ENCODE measurements at regions not wholly inside any gene's neighbourhood (a gene's known extent, or its start where the extent isn't known, plus 50 kb on each side); places are given as distances from the start of the nearest gene placed in this dataset.

DNA sequence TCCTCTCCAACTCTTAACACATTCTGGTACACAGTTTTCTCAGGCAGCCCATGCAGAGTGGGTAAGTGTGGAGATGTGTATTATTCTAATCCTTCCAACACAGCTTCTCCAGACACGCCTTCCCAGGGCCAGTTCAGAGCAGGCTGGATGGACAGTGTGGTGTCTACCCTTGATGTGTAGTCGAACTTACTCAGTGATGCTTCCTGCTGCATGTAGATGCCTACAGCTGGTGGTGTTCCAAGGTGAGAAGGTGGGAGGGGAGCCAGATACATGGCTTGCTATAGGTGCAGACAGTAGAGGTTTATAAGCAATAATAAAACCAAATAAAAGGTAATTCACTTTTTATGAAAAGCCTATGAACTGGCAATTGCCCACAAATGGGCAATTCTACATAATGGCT lies 104.0 kb downstream of the QRSL1 start:
- no peak for TF ChIP-seq ZBTB7A (IDR thresholded peaks at IDR 0.05; ENCODE audit: low read depth)
- no peak for TF ChIP-seq CREB1 (IDR thresholded peaks at IDR 0.05; ENCODE audit: low read depth)
- TF ChIP-seq, protein P1, sequence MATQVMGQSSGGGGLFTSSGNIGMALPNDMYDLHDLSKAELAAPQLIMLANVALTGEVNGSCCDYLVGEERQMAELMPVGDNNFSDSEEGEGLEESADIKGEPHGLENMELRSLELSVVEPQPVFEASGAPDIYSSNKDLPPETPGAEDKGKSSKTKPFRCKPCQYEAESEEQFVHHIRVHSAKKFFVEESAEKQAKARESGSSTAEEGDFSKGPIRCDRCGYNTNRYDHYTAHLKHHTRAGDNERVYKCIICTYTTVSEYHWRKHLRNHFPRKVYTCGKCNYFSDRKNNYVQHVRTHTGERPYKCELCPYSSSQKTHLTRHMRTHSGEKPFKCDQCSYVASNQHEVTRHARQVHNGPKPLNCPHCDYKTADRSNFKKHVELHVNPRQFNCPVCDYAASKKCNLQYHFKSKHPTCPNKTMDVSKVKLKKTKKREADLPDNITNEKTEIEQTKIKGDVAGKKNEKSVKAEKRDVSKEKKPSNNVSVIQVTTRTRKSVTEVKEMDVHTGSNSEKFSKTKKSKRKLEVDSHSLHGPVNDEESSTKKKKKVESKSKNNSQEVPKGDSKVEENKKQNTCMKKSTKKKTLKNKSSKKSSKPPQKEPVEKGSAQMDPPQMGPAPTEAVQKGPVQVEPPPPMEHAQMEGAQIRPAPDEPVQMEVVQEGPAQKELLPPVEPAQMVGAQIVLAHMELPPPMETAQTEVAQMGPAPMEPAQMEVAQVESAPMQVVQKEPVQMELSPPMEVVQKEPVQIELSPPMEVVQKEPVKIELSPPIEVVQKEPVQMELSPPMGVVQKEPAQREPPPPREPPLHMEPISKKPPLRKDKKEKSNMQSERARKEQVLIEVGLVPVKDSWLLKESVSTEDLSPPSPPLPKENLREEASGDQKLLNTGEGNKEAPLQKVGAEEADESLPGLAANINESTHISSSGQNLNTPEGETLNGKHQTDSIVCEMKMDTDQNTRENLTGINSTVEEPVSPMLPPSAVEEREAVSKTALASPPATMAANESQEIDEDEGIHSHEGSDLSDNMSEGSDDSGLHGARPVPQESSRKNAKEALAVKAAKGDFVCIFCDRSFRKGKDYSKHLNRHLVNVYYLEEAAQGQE (IDR thresholded peaks at IDR 0.05; ENCODE audit: low read depth): no peak
- no peak for TF ChIP-seq FOXM1 (IDR thresholded peaks at IDR 0.05; ENCODE audit: borderline replicate concordance, low read depth)
- TF ChIP-seq, protein P2, sequence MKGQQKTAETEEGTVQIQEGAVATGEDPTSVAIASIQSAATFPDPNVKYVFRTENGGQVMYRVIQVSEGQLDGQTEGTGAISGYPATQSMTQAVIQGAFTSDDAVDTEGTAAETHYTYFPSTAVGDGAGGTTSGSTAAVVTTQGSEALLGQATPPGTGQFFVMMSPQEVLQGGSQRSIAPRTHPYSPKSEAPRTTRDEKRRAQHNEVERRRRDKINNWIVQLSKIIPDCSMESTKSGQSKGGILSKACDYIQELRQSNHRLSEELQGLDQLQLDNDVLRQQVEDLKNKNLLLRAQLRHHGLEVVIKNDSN (IDR thresholded peaks at IDR 0.05): no peak
- TF ChIP-seq RAD21 (IDR thresholded peaks at IDR 0.05; ENCODE audit: low read depth): no peak
- TF ChIP-seq TEAD4 (IDR thresholded peaks at IDR 0.05): no peak
- no peak for TF ChIP-seq EP300 (IDR thresholded peaks at IDR 0.05; ENCODE audit: borderline replicate concordance)
- TF ChIP-seq, protein P3, sequence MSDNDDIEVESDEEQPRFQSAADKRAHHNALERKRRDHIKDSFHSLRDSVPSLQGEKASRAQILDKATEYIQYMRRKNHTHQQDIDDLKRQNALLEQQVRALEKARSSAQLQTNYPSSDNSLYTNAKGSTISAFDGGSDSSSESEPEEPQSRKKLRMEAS (IDR thresholded peaks at IDR 0.05): no peak
- TF ChIP-seq TAF1 (IDR thresholded peaks at IDR 0.05; ENCODE audit: low read depth): no peak
- TF ChIP-seq YY1 (IDR thresholded peaks at IDR 0.05; ENCODE audit: low read depth): no peak

DNA sequence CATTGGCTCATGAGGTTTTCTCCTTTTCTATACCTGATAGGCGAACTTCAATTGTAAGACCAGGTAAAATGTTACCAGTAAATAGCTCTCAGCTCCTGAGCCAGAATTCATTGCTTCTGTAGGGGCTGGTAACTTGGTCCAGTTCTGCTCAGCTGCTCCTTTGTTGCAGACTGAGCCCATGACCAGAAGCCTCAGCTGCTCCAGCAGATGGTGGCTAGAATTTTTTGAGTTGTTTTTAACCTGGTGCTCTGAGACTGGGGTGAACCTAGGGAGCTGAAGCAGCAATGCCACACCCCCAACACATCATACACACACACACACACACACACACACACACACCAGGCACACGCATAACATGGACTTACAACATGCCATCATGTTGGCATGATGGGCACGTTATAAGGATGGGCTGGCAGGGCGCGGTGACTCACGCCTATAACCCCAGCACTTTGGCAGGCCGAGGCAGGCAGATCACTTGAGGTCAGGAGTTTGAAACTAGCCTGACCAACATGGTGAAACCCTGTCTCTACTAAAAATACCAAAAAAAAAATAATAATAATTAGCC lies 103.1 kb downstream of the QRSL1 start:
- TF ChIP-seq YY1 (IDR thresholded peaks at IDR 0.05; ENCODE audit: low read depth): no peak
- no peak for TF ChIP-seq ZBTB7A (IDR thresholded peaks at IDR 0.05; ENCODE audit: low read depth)
- TF ChIP-seq FOXM1 (IDR thresholded peaks at IDR 0.05; ENCODE audit: borderline replicate concordance, low read depth): no peak
- TF ChIP-seq, protein P2 (IDR thresholded peaks at IDR 0.05): no peak
- TF ChIP-seq, protein P3 (IDR thresholded peaks at IDR 0.05): no peak
- no peak for TF ChIP-seq CEBPB (IDR thresholded peaks at IDR 0.05)
- TF ChIP-seq, protein P1 (IDR thresholded peaks at IDR 0.05; ENCODE audit: low read depth): no peak
- no peak for TF ChIP-seq RAD21 (IDR thresholded peaks at IDR 0.05; ENCODE audit: low read depth)
- TF ChIP-seq TAF1 (IDR thresholded peaks at IDR 0.05; ENCODE audit: low read depth): no peak
- no peak for TF ChIP-seq EP300 (IDR thresholded peaks at IDR 0.05; ENCODE audit: borderline replicate concordance)
- no peak for TF ChIP-seq EGR1 (IDR thresholded peaks at IDR 0.05)
- no peak for TF ChIP-seq CREB1 (IDR thresholded peaks at IDR 0.05; ENCODE audit: low read depth)
- no peak for TF ChIP-seq TEAD4 (IDR thresholded peaks at IDR 0.05)
- TF ChIP-seq TCF12 (IDR thresholded peaks at IDR 0.05; ENCODE audit: low read depth): no peak
- TF ChIP-seq NFIC (IDR thresholded peaks at IDR 0.05): no peak

DNA sequence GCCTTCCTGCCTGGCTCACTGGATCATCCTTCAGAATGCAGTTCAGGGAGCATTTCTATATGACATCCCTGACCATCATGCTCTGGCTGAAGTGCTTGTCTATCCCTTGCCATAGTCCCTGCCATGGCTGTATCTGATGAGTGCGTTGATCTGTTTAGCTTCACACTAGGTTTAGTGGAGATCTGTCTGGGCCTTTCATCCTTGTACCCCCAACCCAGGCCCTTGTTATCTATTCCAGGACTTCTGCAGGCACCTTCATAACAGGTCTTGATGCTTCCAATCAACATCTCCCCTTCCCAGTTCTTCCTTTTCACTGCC lies 102.4 kb downstream of the QRSL1 start:
- TF ChIP-seq EP300 (IDR thresholded peaks at IDR 0.05; ENCODE audit: borderline replicate concordance) (no peak), RAD21 (IDR thresholded peaks at IDR 0.05; ENCODE audit: low read depth) (no peak), TCF12 (IDR thresholded peaks at IDR 0.05; ENCODE audit: low read depth) (no peak), TEAD4 (IDR thresholded peaks at IDR 0.05) (no peak), FOXM1 (IDR thresholded peaks at IDR 0.05; ENCODE audit: borderline replicate concordance, low read depth) (no peak), CEBPB (IDR thresholded peaks at IDR 0.05) (no peak), NFIC (IDR thresholded peaks at IDR 0.05) (no peak)
- TF ChIP-seq, protein P3 (IDR thresholded peaks at IDR 0.05): no peak
- TF ChIP-seq, protein P2 (IDR thresholded peaks at IDR 0.05): no peak

DNA sequence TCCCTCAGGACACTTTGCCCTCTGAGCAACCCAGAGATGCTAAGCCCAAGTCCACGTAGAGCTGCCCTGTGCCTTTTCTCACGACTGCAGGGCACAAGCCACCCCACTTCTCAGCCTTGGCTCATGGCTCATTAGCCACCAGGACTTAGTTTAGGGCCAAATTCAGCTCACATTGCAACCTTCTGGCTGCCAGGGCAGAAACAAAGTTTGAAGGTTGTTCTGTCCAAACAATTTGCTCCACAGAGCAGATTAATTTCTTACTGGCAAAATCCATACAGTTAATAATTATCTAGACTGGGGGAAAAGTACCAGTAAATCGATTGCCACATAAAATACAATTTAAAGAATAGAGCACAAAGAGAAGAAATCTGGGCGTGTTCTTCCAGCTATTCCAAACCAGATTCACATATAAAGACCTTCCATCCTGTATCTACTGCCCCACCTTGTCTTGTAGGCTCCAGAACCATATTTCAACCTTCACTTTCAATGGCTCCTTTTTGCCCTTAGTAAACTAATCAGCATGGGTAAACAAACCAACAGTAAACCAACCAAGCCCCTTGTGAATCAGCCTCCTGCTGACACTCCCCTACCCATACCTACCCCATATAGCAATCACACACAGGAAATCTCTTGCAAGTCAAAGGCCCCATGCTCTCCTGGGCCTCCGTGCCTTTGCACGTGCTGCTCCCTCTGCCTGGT lies 101.9 kb downstream of the QRSL1 start:
- TF ChIP-seq TEAD4 (IDR thresholded peaks at IDR 0.05) (no peak), TAF1 (IDR thresholded peaks at IDR 0.05; ENCODE audit: low read depth) (no peak), EGR1 (IDR thresholded peaks at IDR 0.05) (no peak), CREB1 (IDR thresholded peaks at IDR 0.05; ENCODE audit: low read depth) (no peak), CEBPB (IDR thresholded peaks at IDR 0.05) (no peak), TCF12 (IDR thresholded peaks at IDR 0.05; ENCODE audit: low read depth) (no peak), ZBTB7A (IDR thresholded peaks at IDR 0.05; ENCODE audit: low read depth) (no peak), RAD21 (IDR thresholded peaks at IDR 0.05; ENCODE audit: low read depth) (no peak), NFIC (IDR thresholded peaks at IDR 0.05) (no peak), EP300 (IDR thresholded peaks at IDR 0.05; ENCODE audit: borderline replicate concordance) (no peak), YY1 (IDR thresholded peaks at IDR 0.05; ENCODE audit: low read depth) (no peak), FOXM1 (IDR thresholded peaks at IDR 0.05; ENCODE audit: borderline replicate concordance, low read depth) (no peak)
- TF ChIP-seq, protein P1 (IDR thresholded peaks at IDR 0.05; ENCODE audit: low read depth): no peak
- TF ChIP-seq, protein P3 (IDR thresholded peaks at IDR 0.05): no peak
- TF ChIP-seq, protein P2 (IDR thresholded peaks at IDR 0.05): no peak

All from Ishikawa (cell line).